Progenitor cell of endocrine pancreas (in vitro differentiated cells): ENCODE measurements at regions not wholly inside any gene's neighbourhood (a gene's known extent, or its start where the extent isn't known, plus 50 kb on each side); places are given as distances from the start of the nearest gene placed in this dataset.

Source experiments
- DNase-seq: peaks from one replicate; pipeline ENCODE4 v3.0.0; 2021; ENCODE audit warnings: low spot score; ENCODE audit not compliant: unreplicated experiment
- H3K27ac Mint-ChIP-seq: 2 replicates; pipeline ENCODE4 v1.8.0; 2021; ENCODE audit warnings: mild to moderate bottlenecking, moderate library complexity, mixed read lengths
- H3K27me3 Mint-ChIP-seq: 2 replicates; pipeline ENCODE4 v1.8.0; 2021; ENCODE audit warnings: mixed read lengths
- H3K36me3 Mint-ChIP-seq: 2 replicates; pipeline ENCODE4 v1.8.0; 2022; ENCODE audit warnings: mixed read lengths; ENCODE audit not compliant: insufficient read depth
- H3K4me1 Mint-ChIP-seq: 2 replicates; pipeline ENCODE4 v1.8.0; 2021; ENCODE audit warnings: low read depth, mixed read lengths
- H3K4me3 Mint-ChIP-seq: 2 replicates; pipeline ENCODE4 v1.8.0; 2021; ENCODE audit warnings: low read depth, mild to moderate bottlenecking, moderate library complexity, mixed read lengths
- H3K9me3 Mint-ChIP-seq: 2 replicates; pipeline ENCODE4 v1.8.0; 2021; ENCODE audit warnings: low read depth, mixed read lengths
- TF ChIP-seq, protein P1 (sequence below): fragments of 200-600 bp; sonication (generic); IDR thresholded peaks from one replicate; pipeline ENCODE4 v1.5.0; 2021; ENCODE audit warnings: antibody characterized with exemption, mild to moderate bottlenecking; ENCODE audit not compliant: unreplicated experiment

DNA sequence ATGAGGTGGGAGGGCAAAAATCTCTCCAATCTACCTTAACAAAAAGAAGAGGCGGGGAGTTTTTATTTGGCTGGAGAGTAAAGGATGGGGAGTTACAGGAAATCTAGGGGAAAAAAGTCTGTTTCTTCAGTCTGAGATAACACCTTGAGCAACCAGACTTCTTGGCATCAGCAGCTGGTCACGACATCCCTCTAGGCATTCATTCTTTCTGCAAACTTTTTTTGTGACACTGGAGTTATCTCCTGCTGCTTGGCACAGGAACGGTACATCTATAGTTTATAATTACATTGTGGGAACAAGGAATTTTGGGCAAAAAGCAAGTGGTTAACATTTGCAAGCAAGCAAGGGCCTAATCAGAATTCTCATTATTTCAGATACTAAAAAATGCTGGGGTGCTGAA lies 50.6 kb upstream of the IFNGR1 start:
- no peaks in the 10 kb centered on the region for H3K36me3 Mint-ChIP-seq
- H3K4me1 Mint-ChIP-seq, result no peaks in the 10 kb centered on the region
- H3K4me3 Mint-ChIP-seq, result no peak overlapping the region
- H3K27me3 Mint-ChIP-seq, result peaks cover 26% of the 10 kb centered on the region
- TF ChIP-seq, protein P1, sequence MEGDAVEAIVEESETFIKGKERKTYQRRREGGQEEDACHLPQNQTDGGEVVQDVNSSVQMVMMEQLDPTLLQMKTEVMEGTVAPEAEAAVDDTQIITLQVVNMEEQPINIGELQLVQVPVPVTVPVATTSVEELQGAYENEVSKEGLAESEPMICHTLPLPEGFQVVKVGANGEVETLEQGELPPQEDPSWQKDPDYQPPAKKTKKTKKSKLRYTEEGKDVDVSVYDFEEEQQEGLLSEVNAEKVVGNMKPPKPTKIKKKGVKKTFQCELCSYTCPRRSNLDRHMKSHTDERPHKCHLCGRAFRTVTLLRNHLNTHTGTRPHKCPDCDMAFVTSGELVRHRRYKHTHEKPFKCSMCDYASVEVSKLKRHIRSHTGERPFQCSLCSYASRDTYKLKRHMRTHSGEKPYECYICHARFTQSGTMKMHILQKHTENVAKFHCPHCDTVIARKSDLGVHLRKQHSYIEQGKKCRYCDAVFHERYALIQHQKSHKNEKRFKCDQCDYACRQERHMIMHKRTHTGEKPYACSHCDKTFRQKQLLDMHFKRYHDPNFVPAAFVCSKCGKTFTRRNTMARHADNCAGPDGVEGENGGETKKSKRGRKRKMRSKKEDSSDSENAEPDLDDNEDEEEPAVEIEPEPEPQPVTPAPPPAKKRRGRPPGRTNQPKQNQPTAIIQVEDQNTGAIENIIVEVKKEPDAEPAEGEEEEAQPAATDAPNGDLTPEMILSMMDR, result no peak
- no peak overlapping the region for H3K27ac Mint-ChIP-seq
- no peaks in the 10 kb centered on the region for H3K9me3 Mint-ChIP-seq
- no peak for DNase-seq

DNA sequence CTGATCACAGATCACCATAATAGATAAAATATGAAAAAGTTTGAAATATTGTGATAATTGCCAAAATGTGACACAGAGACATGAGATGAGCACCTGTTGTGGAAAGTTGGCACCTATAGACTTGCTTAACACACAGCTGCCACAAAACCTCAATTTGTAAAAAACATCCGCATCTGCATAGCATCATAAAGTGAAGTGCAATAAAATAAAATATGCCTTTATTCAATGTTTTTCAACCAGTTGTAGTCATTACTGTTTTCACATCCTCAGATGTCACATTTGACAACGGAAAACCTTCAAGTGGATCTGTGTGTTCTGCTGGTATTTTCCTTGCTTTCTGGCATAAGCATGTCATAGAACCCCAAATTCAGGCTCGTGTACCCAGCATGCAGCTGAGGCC lies 50.2 kb upstream of the IFNGR1 start:
- Mint-ChIP-seq H3K4me3 (no peak overlapping the region), H3K27ac (no peak overlapping the region), H3K4me1 (no peaks in the 10 kb centered on the region), H3K36me3 (no peaks in the 10 kb centered on the region), H3K27me3 (peaks cover 26% of the 10 kb centered on the region), H3K9me3 (no peaks in the 10 kb centered on the region)
- TF ChIP-seq, protein P1, result no peak
- no peak for DNase-seq
